ENCODE measurements at regions not wholly inside any gene's neighbourhood (a gene's known extent, or its start where the extent isn't known, plus 50 kb on each side); places are given as distances from the start of the nearest gene placed in this dataset.

GRCh38 chr5:128591598-128592455, 53.8 kb upstream of the FBN2 start:
- DNase-seq (ENCODE audit: low read depth) = no peak
- H3K27me3 ChIP-seq (ENCODE audit: control insufficient read depth, insufficient read depth, low read length) = no peaks in the 10 kb centered on the region
- H3K4me3 ChIP-seq (ENCODE audit: low read depth, low read length) = no peak overlapping the region
- no peak for TF ChIP-seq CTCF (IDR thresholded peaks at IDR 0.05; ENCODE audit: insufficient read depth, low read depth, low read length)
- POLR2A ChIA-PET = no interaction called here
- CTCF ChIA-PET = no interaction called here
- H3K36me3 ChIP-seq (ENCODE audit: control insufficient read depth, insufficient read depth, low read length) = no peaks in the 10 kb centered on the region

DNA sequence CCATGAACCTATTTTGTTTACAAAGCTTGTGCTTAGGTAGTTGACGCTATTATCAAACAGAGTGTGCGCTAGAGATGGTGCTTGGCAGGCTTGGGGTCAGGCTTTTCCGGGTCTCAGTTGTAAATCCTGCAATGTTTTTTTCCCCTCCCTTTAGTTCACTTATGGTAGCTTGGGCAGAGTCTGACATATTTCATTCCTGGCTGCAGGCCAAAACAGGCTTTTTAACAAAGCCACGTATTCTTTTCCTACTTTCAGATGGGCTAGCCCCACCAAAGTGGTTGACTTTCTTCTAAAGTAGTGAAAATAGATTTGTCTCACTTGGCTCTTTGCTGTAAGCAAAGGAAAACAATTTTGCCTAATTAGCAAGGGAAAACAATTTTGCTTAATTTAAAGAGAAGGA, 58.0 kb upstream of the FBN2 start:
- TF ChIP-seq CTCF (IDR thresholded peaks at IDR 0.05; ENCODE audit: insufficient read depth, low read depth, low read length) = no peak
- Histone ChIP-seq H3K27me3 (ENCODE audit: control insufficient read depth, insufficient read depth, low read length) (no peaks in the 10 kb centered on the region), H3K36me3 (ENCODE audit: control insufficient read depth, insufficient read depth, low read length) (no peaks in the 10 kb centered on the region), H3K4me3 (ENCODE audit: low read depth, low read length) (no peak overlapping the region)
- ChIA-PET CTCF (no interaction called here), POLR2A (no interaction called here)
- no peak for DNase-seq (ENCODE audit: low read depth)

GRCh38 chr5:128597156-128597555, 59.1 kb upstream of the FBN2 start:
- DNase-seq (ENCODE audit: low read depth) = no peak
- POLR2A ChIA-PET = no interaction called here
- no peak for TF ChIP-seq CTCF (IDR thresholded peaks at IDR 0.05; ENCODE audit: insufficient read depth, low read depth, low read length)
- no peak overlapping the region for H3K4me3 ChIP-seq (ENCODE audit: low read depth, low read length)
- CTCF ChIA-PET = interaction anchor here (0.8 kb wide), 1 partner anchor 48 kb away, joined by 3 read pairs; no protein-coding TSS in a partner anchor
- H3K36me3 ChIP-seq (ENCODE audit: control insufficient read depth, insufficient read depth, low read length) = no peaks in the 10 kb centered on the region
- H3K27me3 ChIP-seq (ENCODE audit: control insufficient read depth, insufficient read depth, low read length) = no peaks in the 10 kb centered on the region

- POLR2A ChIA-PET = no interaction called here
- no peak for DNase-seq (ENCODE audit: low read depth)
- Histone ChIP-seq H3K4me3 (ENCODE audit: low read depth, low read length) (no peak overlapping the region), H3K36me3 (ENCODE audit: control insufficient read depth, insufficient read depth, low read length) (no peaks in the 10 kb centered on the region), H3K27me3 (ENCODE audit: control insufficient read depth, insufficient read depth, low read length) (no peaks in the 10 kb centered on the region)
- TF ChIP-seq CTCF (IDR thresholded peaks at IDR 0.05; ENCODE audit: insufficient read depth, low read depth, low read length) = no peak
- CTCF ChIA-PET = no interaction called here
These were observed 75.1 kb upstream of the FBN2 start for GRCh38 chr5:128613128-128613527.

DNA sequence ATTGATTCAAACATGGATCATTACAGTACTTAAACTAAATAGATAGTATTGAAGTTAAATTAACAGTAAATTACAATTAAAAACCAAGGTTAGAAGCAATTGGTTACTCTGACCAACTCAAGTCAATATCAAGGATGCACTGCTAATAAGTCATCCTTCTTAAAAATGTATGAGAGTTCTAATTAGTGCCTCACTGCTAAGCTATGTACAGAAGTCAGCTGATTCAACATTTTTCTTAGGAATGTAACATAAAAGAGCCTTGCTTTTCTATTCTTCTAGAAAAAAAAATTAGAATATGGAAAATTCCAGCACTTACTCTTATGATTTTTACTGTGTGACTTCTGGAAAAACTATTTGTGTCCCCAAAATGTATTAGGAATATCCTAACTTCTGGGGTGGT, 75.7 kb upstream of the FBN2 start:
- POLR2A ChIA-PET = no interaction called here
- DNase-seq (ENCODE audit: low read depth) = no peak
- no peak overlapping the region for H3K4me3 ChIP-seq (ENCODE audit: low read depth, low read length)
- H3K36me3 ChIP-seq (ENCODE audit: control insufficient read depth, insufficient read depth, low read length) = no peaks in the 10 kb centered on the region
- no peaks in the 10 kb centered on the region for H3K27me3 ChIP-seq (ENCODE audit: control insufficient read depth, insufficient read depth, low read length)
- no peak for TF ChIP-seq CTCF (IDR thresholded peaks at IDR 0.05; ENCODE audit: insufficient read depth, low read depth, low read length)
- CTCF ChIA-PET = no interaction called here

All from BJ (cell line).